Stomach (tissue), 4 donors: ENCODE measurements at regions not wholly inside any gene's neighbourhood (a gene's known extent, or its start where the extent isn't known, plus 50 kb on each side); places are given as distances from the start of the nearest gene placed in this dataset.

Source experiments
- POLR2AphosphoS5 ChIP-seq, 3 donors: sonication (generic); formaldehyde crosslinking; IDR thresholded peaks; one replicate each; pipeline ENCODE4 v1.6.1; 2016; ENCODE audit warnings: antibody characterized with exemption in 3 of 3
- TF ChIP-seq, protein P1 (sequence below), 7 experiments: fragments of 450-650 bp in 4 of 7; fragments of 200-600 bp in 3 of 7; sonication (generic) in 3 of 7; IDR thresholded peaks; one replicate each; pipeline ENCODE4 v1.5.1; 2016 to 2019; ENCODE audit warnings: antibody characterized with exemption in 7 of 7, control low read depth in 2 of 7, mild to moderate bottlenecking in 1 of 7

DNA sequence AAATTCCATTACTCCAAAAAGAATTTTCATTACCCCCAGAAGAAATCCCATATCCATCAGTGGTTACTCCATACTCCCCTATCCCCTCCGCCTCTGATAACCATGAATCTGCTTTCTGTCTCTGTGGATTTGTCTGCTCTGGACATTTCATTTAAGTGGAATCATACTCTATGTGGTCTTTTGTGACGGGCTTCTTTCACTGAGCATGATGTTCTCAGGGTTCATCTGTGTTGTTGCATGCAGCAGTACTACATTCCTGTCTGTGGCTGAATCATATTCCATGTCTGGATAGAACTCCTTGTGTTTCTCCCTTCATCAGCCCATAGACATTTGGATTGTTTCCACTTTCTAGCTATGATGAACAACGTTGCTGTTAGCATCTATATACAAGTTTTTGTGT lies 59.5 kb upstream of the IRX3 start:
- TF ChIP-seq, protein P1, sequence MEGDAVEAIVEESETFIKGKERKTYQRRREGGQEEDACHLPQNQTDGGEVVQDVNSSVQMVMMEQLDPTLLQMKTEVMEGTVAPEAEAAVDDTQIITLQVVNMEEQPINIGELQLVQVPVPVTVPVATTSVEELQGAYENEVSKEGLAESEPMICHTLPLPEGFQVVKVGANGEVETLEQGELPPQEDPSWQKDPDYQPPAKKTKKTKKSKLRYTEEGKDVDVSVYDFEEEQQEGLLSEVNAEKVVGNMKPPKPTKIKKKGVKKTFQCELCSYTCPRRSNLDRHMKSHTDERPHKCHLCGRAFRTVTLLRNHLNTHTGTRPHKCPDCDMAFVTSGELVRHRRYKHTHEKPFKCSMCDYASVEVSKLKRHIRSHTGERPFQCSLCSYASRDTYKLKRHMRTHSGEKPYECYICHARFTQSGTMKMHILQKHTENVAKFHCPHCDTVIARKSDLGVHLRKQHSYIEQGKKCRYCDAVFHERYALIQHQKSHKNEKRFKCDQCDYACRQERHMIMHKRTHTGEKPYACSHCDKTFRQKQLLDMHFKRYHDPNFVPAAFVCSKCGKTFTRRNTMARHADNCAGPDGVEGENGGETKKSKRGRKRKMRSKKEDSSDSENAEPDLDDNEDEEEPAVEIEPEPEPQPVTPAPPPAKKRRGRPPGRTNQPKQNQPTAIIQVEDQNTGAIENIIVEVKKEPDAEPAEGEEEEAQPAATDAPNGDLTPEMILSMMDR (IDR thresholded peaks at IDR 0.05): no peak
- no peak for TF ChIP-seq POLR2AphosphoS5 (IDR thresholded peaks at IDR 0.05)
